Psoas muscle (tissue), 7 donors: ENCODE measurements at regions not wholly inside any gene's neighbourhood (a gene's known extent, or its start where the extent isn't known, plus 50 kb on each side); places are given as distances from the start of the nearest gene placed in this dataset.

Source experiments
- ATAC-seq, 4 donors: fragments of 200-7000 bp; cut with Tn5 transposase; one replicate each; pipeline ENCODE4 v1.9.1; 2020; ENCODE audit warnings: moderate library complexity in 3 of 4, mild to moderate bottlenecking in 2 of 4
- DNase-seq, 2 donors: peaks; one replicate each; pipeline ENCODE4 v3.0.0-alpha.2; 2020
- H3K27ac ChIP-seq: fragments of 200-600 bp; one replicate; pipeline ENCODE4 v1.8.0; 2022
- H3K27me3 ChIP-seq, 3 donors: fragments of 200-600 bp in 1 of 3; one replicate each; pipeline versions ENCODE4 v1.6.1 to v1.8.0; 2013 to 2022; ENCODE audit warnings: low read length in 2 of 3, mild to moderate bottlenecking in 2 of 3, moderate library complexity in 1 of 3; ENCODE audit not compliant: insufficient read depth in 3 of 3
- H3K36me3 ChIP-seq, 2 donors: fragments of 200-600 bp in 1 of 2; one replicate each; pipeline versions ENCODE4 v1.6.1 to v1.8.0; 2013 to 2022; ENCODE audit warnings: low read depth in 1 of 2, mild to moderate bottlenecking in 1 of 2, moderate library complexity in 1 of 2; ENCODE audit not compliant: insufficient read depth in 1 of 2
- H3K4me1 ChIP-seq: fragments of 200-600 bp; one replicate; pipeline ENCODE4 v1.8.0; 2022
- H3K4me3 ChIP-seq: fragments of 200-600 bp; one replicate; pipeline ENCODE4 v1.8.0; 2022; ENCODE audit warnings: mild to moderate bottlenecking
- H3K9me3 ChIP-seq: fragments of 200-600 bp; one replicate; pipeline ENCODE4 v1.8.0; 2022
- whole genome bisulfite sequencing, 3 donors: extraction: QIAGEN DNeasy Blood & Tissue Kit; methylation state at CpG; one replicate each; pipeline versions ENCODE4 v1.1.6 to v1.1.7; 2013; 5-methylcytosine and 5-hydroxymethylcytosine counted together
- intact Hi-C, 2 donors: fragments of 100-400 bp; cut with DNase I; formaldehyde crosslinking; loops; one replicate each; pipeline versions ENCODE4 v1.11.0 to v1.14.2; 2022
- TF ChIP-seq, protein P1 (sequence below): fragments of 200-600 bp; IDR thresholded peaks from one replicate; pipeline ENCODE4 v1.8.0; 2022; ENCODE audit warnings: antibody characterized with exemption
- donor health status: healthy with polysubstance abuse.
- donor health status: DM: no; HTN: no; CAD: no; lungs with moderate emphysema.
- donor health status: Bipolar disorder and iron deficiency.
- donor health status: healthy.
- donor health status: DM: yes; HTN: yes; CAD: no.
- donor health status: DM: no; HTN: no; CAD: no.
- donor health status: DM: yes; HTN: yes; CAD: no.

DNA sequence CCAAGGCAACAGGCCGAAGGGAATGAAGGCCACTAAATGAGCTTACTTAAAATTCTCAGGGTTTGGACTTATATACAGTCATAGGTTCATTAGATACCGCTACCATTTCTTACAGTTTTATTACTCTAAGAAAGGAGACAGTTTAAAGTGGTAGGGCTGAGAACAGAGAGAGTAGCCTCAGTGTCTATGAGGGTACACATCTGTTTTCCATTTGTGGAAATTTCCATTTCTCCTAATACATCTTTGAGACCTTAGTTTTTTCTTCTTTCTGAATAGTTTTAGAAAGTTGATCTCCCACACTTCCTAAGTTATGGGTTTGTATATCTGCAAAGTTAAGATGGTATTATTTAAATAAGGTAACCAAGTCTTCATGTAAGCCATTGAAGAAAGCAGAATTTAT lies 1279.1 kb downstream of the NCAM2 start:
- DNase-seq (no peak), ATAC-seq (no peak)
- Histone ChIP-seq H3K4me1 (no peaks in the 10 kb centered on the region), H3K36me3 (no peaks in the 10 kb centered on the region), H3K27me3 (no peaks in the 10 kb centered on the region), H3K4me3 (no peak overlapping the region), H3K27ac (no peak overlapping the region), H3K9me3 (no peaks in the 10 kb centered on the region)
- intact Hi-C loops = no loop called here
- TF ChIP-seq, protein P1, sequence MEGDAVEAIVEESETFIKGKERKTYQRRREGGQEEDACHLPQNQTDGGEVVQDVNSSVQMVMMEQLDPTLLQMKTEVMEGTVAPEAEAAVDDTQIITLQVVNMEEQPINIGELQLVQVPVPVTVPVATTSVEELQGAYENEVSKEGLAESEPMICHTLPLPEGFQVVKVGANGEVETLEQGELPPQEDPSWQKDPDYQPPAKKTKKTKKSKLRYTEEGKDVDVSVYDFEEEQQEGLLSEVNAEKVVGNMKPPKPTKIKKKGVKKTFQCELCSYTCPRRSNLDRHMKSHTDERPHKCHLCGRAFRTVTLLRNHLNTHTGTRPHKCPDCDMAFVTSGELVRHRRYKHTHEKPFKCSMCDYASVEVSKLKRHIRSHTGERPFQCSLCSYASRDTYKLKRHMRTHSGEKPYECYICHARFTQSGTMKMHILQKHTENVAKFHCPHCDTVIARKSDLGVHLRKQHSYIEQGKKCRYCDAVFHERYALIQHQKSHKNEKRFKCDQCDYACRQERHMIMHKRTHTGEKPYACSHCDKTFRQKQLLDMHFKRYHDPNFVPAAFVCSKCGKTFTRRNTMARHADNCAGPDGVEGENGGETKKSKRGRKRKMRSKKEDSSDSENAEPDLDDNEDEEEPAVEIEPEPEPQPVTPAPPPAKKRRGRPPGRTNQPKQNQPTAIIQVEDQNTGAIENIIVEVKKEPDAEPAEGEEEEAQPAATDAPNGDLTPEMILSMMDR = no peak
- WGBS, 3 donors = 74 to 83% (median 81%) methylated on average over 2 of the region's 2 CpGs

DNA sequence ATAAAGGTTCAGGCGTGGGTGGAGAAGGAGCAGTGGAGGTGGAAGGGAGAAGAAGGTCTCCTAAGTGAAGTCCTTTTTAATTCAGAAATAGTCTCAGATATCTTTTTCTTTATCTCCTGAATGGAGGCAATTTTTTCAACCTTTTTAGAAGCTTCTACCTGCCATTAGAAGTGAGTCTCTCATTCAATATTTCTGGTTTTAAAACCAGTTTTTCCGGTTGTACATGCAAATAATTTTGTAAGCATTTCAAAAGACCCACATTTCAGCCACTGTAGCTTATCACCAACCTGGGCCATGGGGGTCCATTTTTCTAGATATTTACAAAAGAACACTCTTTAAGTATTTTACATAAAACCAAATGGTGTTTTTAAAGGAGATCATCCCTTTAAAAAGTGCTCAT lies 1280.2 kb downstream of the NCAM2 start:
- H3K36me3 ChIP-seq = no peaks in the 10 kb centered on the region
- no peak for ATAC-seq
- no peaks in the 10 kb centered on the region for H3K9me3 ChIP-seq
- no peak overlapping the region for H3K4me3 ChIP-seq
- no peak for DNase-seq
- TF ChIP-seq, protein P1 = no peak
- WGBS, 3 donors = 69 to 76% (median 72%) methylated on average over 2 of the region's 2 CpGs
- intact Hi-C loops = no loop called here
- no peak overlapping the region for H3K27ac ChIP-seq
- H3K27me3 ChIP-seq = no peaks in the 10 kb centered on the region
- no peaks in the 10 kb centered on the region for H3K4me1 ChIP-seq

DNA sequence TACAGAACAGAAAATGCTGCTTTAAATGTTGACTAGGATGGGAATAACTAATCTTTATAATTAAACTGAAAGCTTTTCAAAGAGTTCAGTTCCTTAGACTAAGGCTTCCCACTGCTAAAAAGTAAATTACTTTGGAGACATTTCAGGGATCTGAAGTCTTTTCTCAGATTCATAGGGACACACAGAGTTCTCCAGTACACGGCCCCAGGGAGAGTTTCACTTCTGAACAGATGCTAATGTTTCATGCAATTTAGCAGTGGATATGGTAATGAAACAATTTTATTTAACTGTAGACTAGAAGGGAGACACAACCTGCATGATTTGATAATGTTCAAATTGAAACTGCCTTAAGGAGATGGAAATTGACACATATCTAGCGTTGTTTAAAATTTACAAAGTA lies 1282.6 kb downstream of the NCAM2 start:
- DNase-seq (no peak), ATAC-seq (no peak)
- H3K9me3 ChIP-seq = no peaks in the 10 kb centered on the region
- TF ChIP-seq, protein P1 = no peak
- H3K36me3 ChIP-seq = no peaks in the 10 kb centered on the region
- H3K4me3 ChIP-seq = no peak overlapping the region
- intact Hi-C loops = no loop called here
- WGBS, 3 donors = 45 to 63% (median 52%) methylated on average over 2 of the region's 2 CpGs
- H3K27ac ChIP-seq = no peak overlapping the region
- H3K4me1 ChIP-seq = no peaks in the 10 kb centered on the region
- no peaks in the 10 kb centered on the region for H3K27me3 ChIP-seq

DNA sequence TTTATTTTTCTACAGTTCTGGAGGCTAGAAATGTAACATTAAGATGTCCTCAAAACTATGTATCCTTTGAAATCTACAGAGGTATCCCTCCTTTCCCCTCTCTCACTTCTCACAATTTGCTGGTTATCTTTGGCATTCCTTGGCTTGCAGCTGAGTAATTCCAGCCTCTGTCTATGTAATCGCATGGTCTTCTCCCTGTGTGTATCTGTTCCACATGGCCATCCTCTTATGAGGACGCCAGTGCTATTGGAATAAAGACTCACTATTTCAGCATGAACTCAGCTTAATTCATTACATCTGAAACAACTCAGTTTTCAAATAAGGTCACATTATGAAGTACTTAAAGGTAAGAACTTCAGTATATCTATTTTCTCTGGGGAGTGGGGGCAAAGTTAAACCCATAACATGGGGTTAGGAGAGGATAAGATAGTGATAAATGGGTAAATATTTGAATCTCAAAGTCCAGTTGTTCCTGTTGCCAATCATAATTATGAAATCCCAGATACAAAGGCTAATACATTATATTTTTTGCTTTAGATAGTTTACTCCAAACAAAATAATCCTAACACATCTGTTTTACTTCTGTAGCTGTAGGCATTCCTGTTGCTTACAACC lies 1290.8 kb downstream of the NCAM2 start:
- H3K4me3 ChIP-seq = no peak overlapping the region
- no peak overlapping the region for H3K27ac ChIP-seq
- no peaks in the 10 kb centered on the region for H3K27me3 ChIP-seq
- WGBS, 3 donors = 81 to 89% (median 83%) methylated on average over 2 of the region's 2 CpGs
- no peaks in the 10 kb centered on the region for H3K36me3 ChIP-seq
- ATAC-seq = no peak
- no peaks in the 10 kb centered on the region for H3K9me3 ChIP-seq
- H3K4me1 ChIP-seq = no peaks in the 10 kb centered on the region
- no peak for DNase-seq
- intact Hi-C loops = no loop called here
- TF ChIP-seq, protein P1 = no peak

DNA sequence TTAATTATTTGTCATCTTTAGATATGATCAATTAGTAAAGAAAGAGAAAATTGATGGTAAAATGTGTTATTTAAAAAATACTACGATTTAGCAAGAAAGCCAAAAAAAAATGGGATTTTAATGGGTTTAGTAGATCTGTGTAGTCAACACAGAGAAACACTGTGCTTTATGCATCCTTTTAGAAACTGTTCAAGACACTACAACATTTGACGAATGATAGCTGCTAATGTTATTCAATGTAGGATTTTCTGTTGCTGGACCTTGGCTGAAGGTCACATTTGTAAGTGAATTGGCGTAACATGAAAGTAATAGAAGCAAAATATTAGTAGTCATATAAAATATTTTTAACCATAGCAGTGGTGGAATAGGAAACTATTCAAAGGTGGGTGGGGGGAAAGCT lies 1293.9 kb downstream of the NCAM2 start:
- intact Hi-C loops = no loop called here
- Histone ChIP-seq H3K27me3 (no peaks in the 10 kb centered on the region), H3K36me3 (no peaks in the 10 kb centered on the region), H3K4me3 (no peak overlapping the region), H3K9me3 (no peaks in the 10 kb centered on the region), H3K27ac (no peak overlapping the region), H3K4me1 (no peaks in the 10 kb centered on the region)
- TF ChIP-seq, protein P1 = no peak
- WGBS, 3 donors = 89 to 92% (median 90%) methylated on average over 3 of the region's 3 CpGs
- DNase-seq = no peak
- ATAC-seq = no peak
